Spleen (tissue), 7 donors: ENCODE measurements at regions not wholly inside any gene's neighbourhood (a gene's known extent, or its start where the extent isn't known, plus 50 kb on each side); places are given as distances from the start of the nearest gene placed in this dataset.

Experiments
- POLR2A ChIP-seq, 3 donors: fragments of 450-650 bp; IDR thresholded peaks; one replicate each; pipeline ENCODE4 v1.5.1; 2017; ENCODE audit warnings: antibody characterized with exemption in 3 of 3, mild to moderate bottlenecking in 1 of 3
- TF ChIP-seq, protein P1 (sequence below), 11 experiments: fragments of 200-600 bp in 7 of 11; fragments of 450-650 bp in 4 of 11; sonication (generic) in 4 of 11; IDR thresholded peaks in 8 of 11; conservative IDR thresholded peaks in 3 of 11; 1 replicate in 7 of 11; 2 replicates in 4 of 11; pipeline versions ENCODE4 v1.4.0 to v1.8.0; 2016 to 2021; ENCODE audit warnings: antibody characterized with exemption in 11 of 11, inconsistent platforms in 4 of 11, mild to moderate bottlenecking in 1 of 11
- donor health status: DM: no; HTN: no; CAD: no; lungs with moderate emphysema.
- donor health status: DM: no; HTN: no; CAD: no.
- donor health status: DM: no; HTN: no; CAD: no.

DNA sequence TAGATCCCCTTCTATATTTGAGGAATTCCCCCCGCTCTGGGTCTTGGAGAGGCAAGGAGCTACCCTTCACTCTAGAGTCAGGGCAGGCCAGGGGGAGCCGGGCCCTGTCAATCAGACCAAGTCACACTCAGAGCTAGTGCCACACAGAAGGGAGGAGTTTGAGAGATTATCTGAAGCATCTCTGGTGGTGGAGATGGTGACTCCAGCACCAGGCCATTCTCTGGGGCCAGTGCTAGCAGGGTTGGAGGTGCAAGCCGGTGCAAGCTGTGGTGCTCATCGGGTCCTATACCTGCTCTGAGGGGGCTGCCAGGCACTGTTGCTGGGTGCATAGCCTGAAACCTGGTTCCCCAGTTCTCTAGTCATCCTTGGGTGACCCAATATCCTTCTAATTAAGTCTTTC lies 201.2 kb downstream of the COPRS start:
- TF ChIP-seq, protein P1, sequence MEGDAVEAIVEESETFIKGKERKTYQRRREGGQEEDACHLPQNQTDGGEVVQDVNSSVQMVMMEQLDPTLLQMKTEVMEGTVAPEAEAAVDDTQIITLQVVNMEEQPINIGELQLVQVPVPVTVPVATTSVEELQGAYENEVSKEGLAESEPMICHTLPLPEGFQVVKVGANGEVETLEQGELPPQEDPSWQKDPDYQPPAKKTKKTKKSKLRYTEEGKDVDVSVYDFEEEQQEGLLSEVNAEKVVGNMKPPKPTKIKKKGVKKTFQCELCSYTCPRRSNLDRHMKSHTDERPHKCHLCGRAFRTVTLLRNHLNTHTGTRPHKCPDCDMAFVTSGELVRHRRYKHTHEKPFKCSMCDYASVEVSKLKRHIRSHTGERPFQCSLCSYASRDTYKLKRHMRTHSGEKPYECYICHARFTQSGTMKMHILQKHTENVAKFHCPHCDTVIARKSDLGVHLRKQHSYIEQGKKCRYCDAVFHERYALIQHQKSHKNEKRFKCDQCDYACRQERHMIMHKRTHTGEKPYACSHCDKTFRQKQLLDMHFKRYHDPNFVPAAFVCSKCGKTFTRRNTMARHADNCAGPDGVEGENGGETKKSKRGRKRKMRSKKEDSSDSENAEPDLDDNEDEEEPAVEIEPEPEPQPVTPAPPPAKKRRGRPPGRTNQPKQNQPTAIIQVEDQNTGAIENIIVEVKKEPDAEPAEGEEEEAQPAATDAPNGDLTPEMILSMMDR (IDR thresholded peaks at IDR 0.05 in 8 of 11, conservative IDR thresholded peaks at IDR 0.05 in 3 of 11), result no peak
- TF ChIP-seq POLR2A (IDR thresholded peaks at IDR 0.05), result no peak
